Naive thymus-derived CD4-positive, alpha-beta T cell (primary cell): ENCODE measurements at regions not wholly inside any gene's neighbourhood (a gene's known extent, or its start where the extent isn't known, plus 50 kb on each side); places are given as distances from the start of the nearest gene placed in this dataset.

Experiments used
- ATAC-seq: fragments of 150-1000 bp; cut with Tn5 transposase; 2 replicates; pipeline ENCODE4 v1.10.0; 2021; ENCODE audit warnings: mild to moderate bottlenecking, moderate library complexity
- CTCF ChIA-PET: fragments of 350-600 bp; sonication (Branson Sonifier 250); formaldehyde crosslinking; loops from one replicate; lab custom pipeline; 2021; ENCODE audit warnings: antibody characterized with exemption; lab: Charles Lee
- POLR2A ChIA-PET: fragments of 350-600 bp; sonication (Branson Sonifier 250); formaldehyde crosslinking; loops from one replicate; lab custom pipeline; 2021; ENCODE audit warnings: antibody characterized with exemption, inconsistent platforms; lab: Charles Lee
- DNase-seq, 9 donors: peaks; one replicate each; pipeline versions ENCODE4 v3.0.0 to v3.0.0-alpha.2; 2020 to 2022; ENCODE audit warnings: mixed read lengths in 1 of 9
- H3K27ac ChIP-seq: one replicate; pipeline ENCODE4 v1.7.0; 2013; ENCODE audit warnings: mild to moderate bottlenecking, low read depth, low read length, moderate library complexity
- H3K27me3 ChIP-seq, 2 donors: one replicate each; pipeline ENCODE4 v1.7.0; 2013; ENCODE audit warnings: low read length in 2 of 2, mild to moderate bottlenecking in 2 of 2, moderate library complexity in 2 of 2; ENCODE audit not compliant: control insufficient read depth in 2 of 2, insufficient read depth in 2 of 2
- H3K36me3 ChIP-seq, 3 experiments: 1 replicate in 2 of 3; 2 replicates in 1 of 3; pipeline ENCODE4 v1.7.0; 2013; ENCODE audit warnings: low read length in 3 of 3, mild to moderate bottlenecking in 3 of 3, moderate library complexity in 1 of 3; ENCODE audit not compliant: insufficient read depth in 3 of 3, control insufficient read depth in 2 of 3
- H3K4me1 ChIP-seq, 2 donors: one replicate each; pipeline ENCODE4 v1.7.0; 2013; ENCODE audit warnings: low read length in 2 of 2, mild to moderate bottlenecking in 2 of 2, moderate library complexity in 1 of 2; ENCODE audit not compliant: control insufficient read depth in 2 of 2, insufficient read depth in 2 of 2
- H3K4me3 ChIP-seq: 2 replicates; pipeline ENCODE4 v1.7.0; 2013; ENCODE audit warnings: mild to moderate bottlenecking, low read length
- H3K9me3 ChIP-seq, 3 experiments: 1 replicate in 2 of 3; 2 replicates in 1 of 3; pipeline ENCODE4 v1.7.0; 2013; ENCODE audit warnings: low read length in 3 of 3; ENCODE audit not compliant: control insufficient read depth in 2 of 3
- H3K27ac Mint-ChIP-seq, 9 donors: one replicate each; pipeline ENCODE4 v1.8.0; 2020 to 2022; ENCODE audit warnings: mixed read lengths in 9 of 9, mild to moderate bottlenecking in 8 of 9, moderate library complexity in 5 of 9, inconsistent platforms in 2 of 9
- H3K27me3 Mint-ChIP-seq, 5 donors: one replicate each; pipeline ENCODE4 v1.8.0; 2021 to 2022; ENCODE audit warnings: mixed read lengths in 5 of 5, mild to moderate bottlenecking in 1 of 5
- H3K36me3 Mint-ChIP-seq, 5 donors: one replicate each; pipeline ENCODE4 v1.8.0; 2020 to 2022; ENCODE audit warnings: mixed read lengths in 5 of 5, mild to moderate bottlenecking in 3 of 5, inconsistent platforms in 1 of 5
- H3K4me1 Mint-ChIP-seq, 7 donors: one replicate each; pipeline ENCODE4 v1.8.0; 2020 to 2022; ENCODE audit warnings: mixed read lengths in 7 of 7, mild to moderate bottlenecking in 3 of 7, inconsistent platforms in 1 of 7
- H3K4me3 Mint-ChIP-seq, 10 donors: one replicate each; pipeline ENCODE4 v1.8.0; 2020 to 2022; ENCODE audit warnings: mild to moderate bottlenecking in 10 of 10, mixed read lengths in 10 of 10, moderate library complexity in 6 of 10, inconsistent platforms in 2 of 10
- H3K9me3 Mint-ChIP-seq, 11 donors: one replicate each; pipeline ENCODE4 v1.8.0; 2020 to 2022; ENCODE audit warnings: mixed read lengths in 11 of 11, mild to moderate bottlenecking in 4 of 11, inconsistent platforms in 1 of 11, moderate library complexity in 1 of 11
- intact Hi-C, 2 donors: fragments of 100-400 bp; cut with micrococcal nuclease; formaldehyde crosslinking; loops; one replicate each; pipeline ENCODE4 v1.15.1; 2023

DNA sequence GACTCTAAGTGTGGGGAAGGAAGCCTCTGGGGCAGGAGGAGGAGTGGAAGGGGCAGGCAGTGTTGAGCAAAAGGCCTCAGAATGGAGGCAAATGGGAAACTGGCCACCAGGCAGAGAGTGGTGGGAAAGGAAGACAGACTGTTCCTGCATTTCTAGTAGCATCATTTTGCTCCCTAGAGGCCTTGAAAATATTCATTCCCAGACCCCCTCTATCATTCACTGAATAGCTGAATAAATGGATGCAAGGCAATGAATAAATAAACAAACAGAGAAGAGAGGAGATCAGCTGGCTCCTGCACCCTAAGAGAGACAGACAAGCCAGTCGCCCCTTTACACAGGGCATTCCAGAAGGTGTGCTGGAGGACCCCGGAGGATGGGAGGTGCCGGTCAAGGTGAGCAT, 511.9 kb downstream of the BCOR start:
- Mint-ChIP-seq H3K27ac (no peak overlapping the region), H3K36me3 (no peaks in the 10 kb centered on the region), H3K27me3 (no peaks in the 10 kb centered on the region), H3K4me1 (peaks cover 0 to 1% (median 0%) of the 10 kb centered on the region in 7 donors), H3K9me3 (peaks cover 0 to 3% (median 0%) of the 10 kb centered on the region in 11 donors), H3K4me3 (no peak overlapping the region)
- Histone ChIP-seq H3K4me3 (no peak overlapping the region), H3K4me1 (no peaks in the 10 kb centered on the region), H3K9me3 (no peaks in the 10 kb centered on the region), H3K27me3 (no peaks in the 10 kb centered on the region), H3K27ac (no peak overlapping the region), H3K36me3 (no peaks in the 10 kb centered on the region)
- CTCF ChIA-PET: no interaction called here
- DNase-seq (no peak), ATAC-seq (no peak)
- intact Hi-C loops: no loop called here
- POLR2A ChIA-PET: no interaction called here

DNA sequence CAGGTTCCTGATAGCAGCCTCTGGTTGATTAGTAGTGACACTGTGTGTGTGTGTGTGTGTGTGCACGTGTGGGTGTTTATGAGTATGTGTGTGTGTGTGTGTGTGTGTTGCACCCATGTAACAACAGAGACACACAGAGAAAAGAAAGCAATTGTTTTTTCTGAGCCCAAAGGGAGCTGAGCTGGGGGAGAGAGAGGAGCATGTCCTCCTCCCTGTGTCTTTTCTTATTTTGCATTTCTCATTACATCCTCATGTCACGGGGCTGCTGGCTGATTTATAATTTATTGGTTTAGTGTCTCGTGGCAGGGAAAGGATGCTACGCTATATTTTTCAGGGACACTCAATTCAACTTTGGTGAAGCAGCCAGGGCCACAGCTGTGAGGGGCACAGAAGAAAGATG, 511.4 kb downstream of the BCOR start:
- H3K36me3 ChIP-seq: no peaks in the 10 kb centered on the region
- H3K27ac ChIP-seq: no peak overlapping the region
- no peaks in the 10 kb centered on the region for H3K9me3 ChIP-seq
- no peak overlapping the region for H3K4me3 ChIP-seq
- Mint-ChIP-seq H3K27ac (no peak overlapping the region), H3K9me3 (peaks cover 0 to 3% (median 0%) of the 10 kb centered on the region in 11 donors), H3K27me3 (no peaks in the 10 kb centered on the region), H3K36me3 (no peaks in the 10 kb centered on the region), H3K4me1 (peaks cover 0 to 1% (median 0%) of the 10 kb centered on the region in 7 donors), H3K4me3 (no peak overlapping the region)
- CTCF ChIA-PET: no interaction called here
- H3K27me3 ChIP-seq: no peaks in the 10 kb centered on the region
- intact Hi-C loops: no loop called here
- POLR2A ChIA-PET: no interaction called here
- no peak for ATAC-seq
- no peaks in the 10 kb centered on the region for H3K4me1 ChIP-seq
- no peak for DNase-seq

DNA sequence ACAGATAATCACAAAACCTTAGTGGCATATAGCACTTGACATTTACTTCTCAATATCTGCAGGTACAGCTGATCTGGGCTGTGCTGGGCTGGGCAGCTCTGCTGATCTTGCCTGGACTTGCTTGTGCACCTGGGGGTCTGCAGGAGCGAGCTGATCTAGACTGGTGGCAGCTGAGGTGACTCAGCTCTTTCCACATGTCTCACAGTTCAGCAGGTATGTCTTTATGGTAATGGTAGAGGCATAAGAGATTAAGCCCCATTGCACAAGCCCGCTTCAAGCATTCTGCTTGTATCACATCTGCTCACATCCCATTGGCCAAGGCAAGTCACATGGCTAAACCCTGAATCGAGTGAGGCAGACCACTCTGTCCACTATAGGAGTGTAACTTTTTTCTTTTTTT, 506.7 kb downstream of the BCOR start:
- intact Hi-C loops: no loop called here
- CTCF ChIA-PET: no interaction called here
- no peak overlapping the region for H3K27ac Mint-ChIP-seq

DNA sequence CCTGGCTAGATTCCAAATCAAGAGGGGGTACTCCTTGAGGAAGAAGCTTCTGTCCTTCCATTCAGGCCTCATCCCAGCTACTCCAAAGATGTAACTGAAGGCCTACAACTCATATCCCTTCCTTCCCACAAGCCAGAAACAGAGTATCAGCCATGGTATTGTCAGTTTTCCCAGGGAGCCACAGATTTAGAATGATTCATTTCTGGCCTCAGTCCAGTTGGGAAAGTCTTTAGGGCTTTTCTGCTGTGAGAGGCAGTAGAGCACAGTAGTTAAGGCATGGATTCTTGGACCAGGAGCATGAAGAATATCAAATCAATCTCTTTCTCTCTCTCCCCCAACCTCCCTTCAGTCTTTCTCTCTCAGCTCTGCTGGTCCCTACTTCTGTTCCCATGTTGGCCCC, 505.0 kb downstream of the BCOR start:
- ATAC-seq (no peak), DNase-seq (no peak)
- ChIA-PET POLR2A (no interaction called here), CTCF (no interaction called here)
- no peaks in the 10 kb centered on the region for H3K36me3 Mint-ChIP-seq
- no peaks in the 10 kb centered on the region for H3K9me3 ChIP-seq
- no peak overlapping the region for H3K4me3 ChIP-seq
- H3K27me3 ChIP-seq: no peaks in the 10 kb centered on the region
- H3K27ac ChIP-seq: no peak overlapping the region
- no peak overlapping the region for H3K4me3 Mint-ChIP-seq
- peaks cover 0 to 1% (median 0%) of the 10 kb centered on the region in 11 donors for H3K9me3 Mint-ChIP-seq
- H3K36me3 ChIP-seq: no peaks in the 10 kb centered on the region
- no peaks in the 10 kb centered on the region for H3K4me1 ChIP-seq
- no peak overlapping the region for H3K27ac Mint-ChIP-seq
- no peaks in the 10 kb centered on the region for H3K27me3 Mint-ChIP-seq
- peaks cover 0 to 1% (median 0%) of the 10 kb centered on the region in 7 donors for H3K4me1 Mint-ChIP-seq
- intact Hi-C loops: no loop called here

More for the DNA sequence above, 506.7 kb downstream of the BCOR start:
- Histone ChIP-seq H3K9me3 (no peaks in the 10 kb centered on the region), H3K27ac (no peak overlapping the region), H3K27me3 (no peaks in the 10 kb centered on the region), H3K4me3 (no peak overlapping the region), H3K36me3 (no peaks in the 10 kb centered on the region), H3K4me1 (no peaks in the 10 kb centered on the region)
- H3K4me1 Mint-ChIP-seq: peaks cover 0 to 1% (median 0%) of the 10 kb centered on the region in 7 donors
- H3K36me3 Mint-ChIP-seq: no peaks in the 10 kb centered on the region
- ATAC-seq: no peak
- POLR2A ChIA-PET: no interaction called here
- DNase-seq: no peak
- H3K4me3 Mint-ChIP-seq: no peak overlapping the region
- peaks cover 0 to 2% (median 0%) of the 10 kb centered on the region in 11 donors for H3K9me3 Mint-ChIP-seq
- no peaks in the 10 kb centered on the region for H3K27me3 Mint-ChIP-seq

DNA sequence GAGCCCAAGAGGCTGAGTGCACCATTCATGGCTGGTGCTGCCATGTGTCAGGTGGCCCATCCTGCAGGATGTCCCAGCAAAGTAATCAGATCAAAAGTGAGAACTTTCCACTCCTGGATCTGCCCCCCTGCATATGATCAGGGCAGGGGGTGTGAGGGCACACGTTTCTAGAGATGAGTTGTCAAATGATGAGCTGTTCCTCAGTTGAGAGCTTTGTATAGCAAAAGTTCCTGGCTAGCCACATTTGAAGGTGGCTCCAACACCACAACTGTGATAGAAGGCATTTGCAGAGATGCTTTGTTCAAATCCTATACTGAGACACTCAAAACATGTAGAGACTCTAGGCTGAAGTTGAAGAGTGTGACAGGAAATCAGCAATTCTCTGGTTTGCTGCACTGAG, 501.8 kb downstream of the BCOR start:
- Histone ChIP-seq H3K4me3 (no peak overlapping the region), H3K27ac (no peak overlapping the region), H3K27me3 (no peaks in the 10 kb centered on the region), H3K4me1 (no peaks in the 10 kb centered on the region), H3K9me3 (no peaks in the 10 kb centered on the region), H3K36me3 (no peaks in the 10 kb centered on the region)
- Mint-ChIP-seq H3K9me3 (peaks cover 0 to 2% (median 0%) of the 10 kb centered on the region in 11 donors), H3K4me1 (no peaks in the 10 kb centered on the region), H3K4me3 (no peak overlapping the region), H3K36me3 (no peaks in the 10 kb centered on the region), H3K27me3 (no peaks in the 10 kb centered on the region), H3K27ac (no peak overlapping the region)
- ChIA-PET CTCF (no interaction called here), POLR2A (no interaction called here)
- intact Hi-C loops: no loop called here
- no peak for ATAC-seq
- no peak for DNase-seq

DNA sequence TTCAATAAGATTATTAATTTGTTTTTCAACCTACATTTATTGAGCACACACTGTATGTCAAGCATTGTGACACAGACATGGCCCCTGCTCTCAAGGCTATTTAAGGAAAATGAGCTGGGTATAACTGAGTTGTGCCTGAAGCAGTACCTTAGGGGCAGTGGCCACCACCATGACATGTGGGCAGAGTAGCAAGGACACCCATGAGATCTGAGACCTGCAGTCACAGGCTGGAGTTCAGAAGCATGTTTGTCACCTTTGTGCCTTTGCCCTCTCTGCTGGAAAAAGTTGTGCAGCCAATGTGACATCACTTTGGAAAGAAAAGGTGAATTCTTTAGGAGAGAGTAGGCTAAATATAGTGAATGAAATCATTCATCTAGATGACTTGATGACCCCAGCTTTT, 501.3 kb downstream of the BCOR start:
- DNase-seq (no peak), ATAC-seq (no peak)
- peaks cover 0 to 2% (median 0%) of the 10 kb centered on the region in 11 donors for H3K9me3 Mint-ChIP-seq
- no peaks in the 10 kb centered on the region for H3K27me3 ChIP-seq
- no peak overlapping the region for H3K4me3 ChIP-seq
- H3K36me3 Mint-ChIP-seq: no peaks in the 10 kb centered on the region
- H3K27ac Mint-ChIP-seq: no peak overlapping the region
- H3K36me3 ChIP-seq: no peaks in the 10 kb centered on the region
- no peaks in the 10 kb centered on the region for H3K4me1 Mint-ChIP-seq
- no peak overlapping the region for H3K4me3 Mint-ChIP-seq
- ChIA-PET POLR2A (no interaction called here), CTCF (no interaction called here)
- no peak overlapping the region for H3K27ac ChIP-seq
- H3K4me1 ChIP-seq: no peaks in the 10 kb centered on the region
- H3K27me3 Mint-ChIP-seq: no peaks in the 10 kb centered on the region
- no peaks in the 10 kb centered on the region for H3K9me3 ChIP-seq
- intact Hi-C loops: no loop called here

DNA sequence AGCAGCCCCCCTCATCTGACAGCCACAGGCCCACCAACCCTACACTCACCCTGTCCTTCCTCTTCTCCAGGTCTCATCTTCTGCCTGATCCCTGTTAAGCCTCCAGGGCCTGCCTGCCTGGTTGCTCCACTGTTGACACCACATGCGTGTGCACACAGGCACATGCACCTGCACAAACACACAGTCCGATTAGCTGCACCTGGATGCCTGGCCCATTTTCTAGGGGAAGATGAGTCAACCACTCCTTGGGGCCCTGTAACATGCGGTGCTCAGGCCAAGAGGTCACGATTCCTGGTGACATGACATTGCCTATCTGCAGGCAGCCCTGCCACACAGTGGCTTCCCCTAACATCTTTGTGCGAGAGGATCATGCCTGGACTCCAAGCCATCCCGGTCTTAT, 498.4 kb downstream of the BCOR start:
- Histone ChIP-seq H3K9me3 (no peaks in the 10 kb centered on the region), H3K36me3 (no peaks in the 10 kb centered on the region), H3K27ac (no peak overlapping the region), H3K4me3 (no peak overlapping the region), H3K4me1 (no peaks in the 10 kb centered on the region), H3K27me3 (no peaks in the 10 kb centered on the region)
- ATAC-seq (no peak), DNase-seq (no peak)
- Mint-ChIP-seq H3K27ac (no peak overlapping the region), H3K4me3 (no peak overlapping the region), H3K36me3 (no peaks in the 10 kb centered on the region), H3K4me1 (no peaks in the 10 kb centered on the region), H3K27me3 (no peaks in the 10 kb centered on the region), H3K9me3 (peaks cover 0 to 4% (median 0%) of the 10 kb centered on the region in 11 donors)
- intact Hi-C loops: no loop called here
- POLR2A ChIA-PET: no interaction called here
- CTCF ChIA-PET: no interaction called here
